ENCODE measurements at regions not wholly inside any gene's neighbourhood (a gene's known extent, or its start where the extent isn't known, plus 50 kb on each side); places are given as distances from the start of the nearest gene placed in this dataset.

DNA sequence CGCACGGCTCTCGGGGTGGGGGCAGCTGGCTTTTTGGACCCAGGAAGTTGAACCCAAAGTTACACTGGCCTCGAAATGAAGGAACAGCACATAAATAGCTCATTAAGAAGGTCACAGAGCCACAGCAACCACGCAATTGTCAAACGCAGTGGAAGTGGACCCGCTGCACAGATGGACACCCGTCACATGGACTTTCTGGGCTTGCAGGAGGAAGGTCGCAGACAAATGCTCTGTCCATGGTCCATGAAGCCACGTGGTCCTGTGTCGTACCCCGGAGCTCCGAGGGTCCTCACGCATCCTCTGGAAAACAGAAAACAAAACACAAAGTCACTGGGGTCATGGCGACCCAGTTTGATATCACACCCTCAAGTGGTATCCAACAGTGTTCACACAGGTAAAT lies 308.1 kb upstream of the SALL3 start:
- TF ChIP-seq, protein P1, sequence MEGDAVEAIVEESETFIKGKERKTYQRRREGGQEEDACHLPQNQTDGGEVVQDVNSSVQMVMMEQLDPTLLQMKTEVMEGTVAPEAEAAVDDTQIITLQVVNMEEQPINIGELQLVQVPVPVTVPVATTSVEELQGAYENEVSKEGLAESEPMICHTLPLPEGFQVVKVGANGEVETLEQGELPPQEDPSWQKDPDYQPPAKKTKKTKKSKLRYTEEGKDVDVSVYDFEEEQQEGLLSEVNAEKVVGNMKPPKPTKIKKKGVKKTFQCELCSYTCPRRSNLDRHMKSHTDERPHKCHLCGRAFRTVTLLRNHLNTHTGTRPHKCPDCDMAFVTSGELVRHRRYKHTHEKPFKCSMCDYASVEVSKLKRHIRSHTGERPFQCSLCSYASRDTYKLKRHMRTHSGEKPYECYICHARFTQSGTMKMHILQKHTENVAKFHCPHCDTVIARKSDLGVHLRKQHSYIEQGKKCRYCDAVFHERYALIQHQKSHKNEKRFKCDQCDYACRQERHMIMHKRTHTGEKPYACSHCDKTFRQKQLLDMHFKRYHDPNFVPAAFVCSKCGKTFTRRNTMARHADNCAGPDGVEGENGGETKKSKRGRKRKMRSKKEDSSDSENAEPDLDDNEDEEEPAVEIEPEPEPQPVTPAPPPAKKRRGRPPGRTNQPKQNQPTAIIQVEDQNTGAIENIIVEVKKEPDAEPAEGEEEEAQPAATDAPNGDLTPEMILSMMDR (IDR thresholded peaks at IDR 0.05; ENCODE audit: low read depth, low read length), result no peak
- H3K4me3 ChIP-seq (ENCODE audit: low read depth, low read length), result no peak overlapping the region

DNA sequence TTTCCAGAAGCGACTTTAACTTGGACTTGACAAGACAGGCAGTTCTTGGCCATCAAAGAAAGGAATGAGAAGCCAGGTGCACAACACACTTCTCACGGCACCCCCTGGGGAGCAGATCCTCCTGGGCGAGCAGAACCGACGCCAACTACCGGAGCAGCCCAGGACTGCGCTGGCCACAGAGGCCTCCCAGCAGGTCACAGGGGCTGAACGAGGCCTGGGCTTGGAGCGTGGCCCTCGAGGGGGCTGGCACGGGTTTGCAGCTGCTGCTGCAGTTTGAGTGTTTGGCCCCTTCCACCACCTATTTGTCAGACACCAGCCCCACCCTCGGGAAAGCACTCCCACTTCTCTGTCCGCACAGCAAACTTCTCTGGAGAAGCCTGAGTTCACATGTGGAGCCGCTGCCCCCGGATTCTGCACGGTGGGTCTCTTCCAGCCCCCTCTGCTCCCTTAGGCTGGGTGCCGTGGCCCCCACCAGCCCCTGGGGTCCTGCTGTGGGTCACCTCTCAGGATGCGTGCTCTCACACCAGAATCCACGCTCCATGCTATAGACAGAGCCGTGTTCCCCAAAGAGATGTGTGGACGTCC lies 306.7 kb upstream of the SALL3 start:
- no peak overlapping the region for H3K4me3 ChIP-seq (ENCODE audit: low read depth, low read length)
- TF ChIP-seq, protein P1 (IDR thresholded peaks at IDR 0.05; ENCODE audit: low read depth, low read length), result no peak

DNA sequence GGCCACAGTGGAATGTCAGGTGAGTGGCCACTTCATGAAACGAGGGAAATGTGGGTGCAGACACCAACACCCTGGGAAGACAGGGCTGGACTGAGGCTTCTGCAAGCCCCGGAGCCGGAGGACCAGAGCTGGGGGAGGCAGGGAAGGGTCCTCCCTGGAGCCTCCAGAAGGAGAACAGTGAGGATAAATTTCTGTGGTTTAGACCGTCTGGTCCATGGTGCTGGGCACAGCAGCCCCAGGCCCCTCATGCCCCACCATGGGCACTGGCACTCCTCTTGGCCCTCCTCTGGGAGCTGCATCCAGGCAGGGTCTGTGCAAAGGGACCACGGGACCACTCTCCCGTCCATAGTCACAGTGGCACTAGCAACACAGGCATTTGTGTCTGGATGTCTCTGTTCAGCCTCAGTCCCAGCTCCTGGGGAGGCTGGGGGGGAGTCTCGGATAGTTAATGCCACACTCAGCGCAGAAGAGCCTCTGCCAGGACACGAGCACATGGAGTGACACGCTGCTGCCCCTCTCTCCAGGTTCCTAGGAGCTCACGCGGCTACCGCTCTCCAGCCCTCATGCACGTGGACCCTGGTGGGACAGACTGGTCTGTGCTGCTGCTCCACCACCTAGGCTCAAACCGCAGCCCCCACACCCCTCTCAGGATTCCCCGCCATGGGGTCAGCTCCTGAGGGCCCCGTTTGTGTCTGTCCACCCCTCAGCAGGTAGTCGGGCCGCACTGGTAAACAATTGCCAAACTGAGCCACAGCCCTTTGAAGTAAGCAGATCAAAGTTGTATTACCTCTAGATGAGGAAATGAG lies 305.9 kb upstream of the SALL3 start:
- TF ChIP-seq, protein P1 (IDR thresholded peaks at IDR 0.05; ENCODE audit: low read depth, low read length), result no peak
- no peak overlapping the region for H3K4me3 ChIP-seq (ENCODE audit: low read depth, low read length)

DNA sequence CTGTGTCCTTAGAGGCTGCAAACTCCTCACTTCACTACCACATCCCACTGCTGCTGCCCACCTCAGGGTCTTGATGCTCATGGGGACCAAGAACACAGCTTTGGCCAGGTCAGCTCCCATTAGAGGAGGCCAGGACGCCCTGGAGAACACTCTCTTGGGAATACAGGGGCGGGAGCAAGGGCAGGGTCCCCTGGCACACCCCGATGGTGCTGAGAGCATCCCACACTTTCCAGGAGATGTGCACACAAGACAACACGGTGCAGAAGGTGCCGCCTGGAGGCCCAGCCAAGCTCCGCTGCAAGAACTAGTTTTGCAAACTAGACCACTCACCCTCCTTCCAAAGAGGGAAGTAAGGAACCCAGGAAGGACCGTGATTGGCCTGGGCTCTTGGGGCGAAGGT lies 304.4 kb upstream of the SALL3 start:
- TF ChIP-seq, protein P1 (IDR thresholded peaks at IDR 0.05; ENCODE audit: low read depth, low read length), result no peak

DNA sequence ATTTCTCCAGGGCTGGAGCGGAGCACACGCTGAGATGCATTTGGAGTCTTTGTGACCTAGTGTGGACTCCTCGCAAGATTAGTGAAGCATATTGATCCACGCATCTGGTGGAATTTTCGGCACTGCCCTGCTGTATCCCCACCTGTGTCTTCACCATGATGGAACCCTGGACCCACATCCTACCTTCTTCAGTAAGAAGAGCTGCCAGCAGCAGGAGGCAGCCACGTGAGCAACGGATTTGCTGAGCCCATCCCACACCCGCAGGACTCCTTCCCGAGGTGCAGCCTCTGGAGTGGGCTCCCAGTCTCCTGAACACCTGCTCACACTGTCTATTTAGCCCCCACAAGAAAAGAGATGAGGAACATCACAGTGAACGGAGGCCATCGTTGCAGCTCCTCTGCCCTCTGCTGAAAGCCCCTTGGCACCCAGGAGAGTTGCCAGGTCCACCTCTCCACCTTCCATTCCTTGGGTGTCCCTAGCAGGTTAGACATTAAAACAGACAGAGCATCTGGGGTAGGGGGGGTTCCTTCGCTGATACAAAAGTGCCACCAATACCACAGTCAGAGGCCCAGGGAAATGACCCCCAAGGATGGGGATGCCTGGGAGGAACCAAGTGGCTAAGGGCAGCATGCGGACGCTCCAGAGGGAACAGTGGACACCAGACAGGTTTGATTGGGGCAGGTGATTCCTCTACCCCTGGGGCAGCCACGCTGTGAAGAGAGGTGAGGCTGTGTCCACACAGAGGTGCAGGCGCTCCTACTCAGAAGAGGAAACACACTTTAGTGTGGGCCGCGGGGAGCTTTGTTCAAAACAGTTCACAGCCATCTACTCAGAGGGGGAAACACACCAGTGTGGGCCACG lies 302.8 kb upstream of the SALL3 start:
- TF ChIP-seq, protein P1 (IDR thresholded peaks at IDR 0.05; ENCODE audit: low read depth, low read length), result no peak
- no peak overlapping the region for H3K4me3 ChIP-seq (ENCODE audit: low read depth, low read length)

More for the DNA sequence above, 304.4 kb upstream of the SALL3 start:
- no peak overlapping the region for H3K4me3 ChIP-seq (ENCODE audit: low read depth, low read length)

DNA sequence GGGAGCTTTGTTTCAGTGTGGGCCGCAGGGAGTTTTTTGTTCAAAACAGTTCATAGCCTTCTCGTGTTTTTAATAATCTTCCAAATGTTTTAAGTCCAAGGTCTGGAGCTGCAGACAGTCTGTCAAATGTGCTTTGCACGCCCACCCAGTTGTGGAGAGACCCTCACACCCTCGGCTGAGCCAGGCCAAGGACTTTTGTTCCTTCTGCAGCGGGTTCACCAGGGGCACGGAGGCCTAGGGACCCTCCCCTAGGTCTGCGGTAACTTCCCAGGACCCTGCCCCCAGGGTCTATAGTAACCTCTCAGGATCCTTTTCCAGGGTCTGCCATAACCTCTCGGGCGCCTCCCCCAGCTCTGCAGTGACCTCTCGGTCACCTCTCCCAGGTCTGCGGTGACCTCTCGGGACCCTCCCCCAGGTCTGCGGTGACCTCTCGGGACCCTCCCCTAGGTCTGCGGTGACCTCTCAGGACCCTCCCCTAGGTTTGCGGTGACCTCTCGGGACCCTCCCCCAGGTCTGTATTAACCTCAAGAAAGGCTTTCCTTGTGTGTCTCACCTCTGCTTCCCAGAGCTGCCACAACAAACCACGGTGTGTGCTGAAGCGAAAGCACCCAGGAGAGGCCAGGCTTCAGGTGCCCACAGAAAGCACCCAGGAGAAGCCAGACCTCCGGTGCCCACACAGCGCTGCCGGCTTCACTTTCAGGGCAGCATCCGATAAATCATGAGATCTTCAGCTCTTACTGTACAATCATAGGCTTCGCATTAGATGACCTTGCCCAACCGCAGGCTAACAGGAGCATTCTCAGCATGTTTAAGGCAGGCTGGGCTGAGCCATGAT lies 301.9 kb upstream of the SALL3 start:
- no peak overlapping the region for H3K4me3 ChIP-seq (ENCODE audit: low read depth, low read length)
- TF ChIP-seq, protein P1 (IDR thresholded peaks at IDR 0.05; ENCODE audit: low read depth, low read length), result no peak
